WI38 (cell line): ENCODE measurements at regions not wholly inside any gene's neighbourhood (a gene's known extent, or its start where the extent isn't known, plus 50 kb on each side); places are given as distances from the start of the nearest gene placed in this dataset.
A peak's percentile ranks its signal among the peaks of the same experiment; 100 is the strongest.

Source experiments
- H3K4me3 ChIP-seq: 2 replicates; pipeline ENCODE4 v1.5.1; 2011; ENCODE audit warnings: low read depth, mild to moderate bottlenecking, control low read depth, low read length
- CTCF ChIP-seq: IDR thresholded peaks from 2 replicates; pipeline ENCODE4 v1.5.1; 2012; ENCODE audit warnings: low read depth, mild to moderate bottlenecking, control low read depth, low read length

GRCh38 chr4:64581422-64581821 lies 172.2 kb upstream of the TECRL start:
- no peak for TF ChIP-seq CTCF
- no peak overlapping the region for H3K4me3 ChIP-seq

GRCh38 chr4:64564126-64564525 lies 154.9 kb upstream of the TECRL start:
- H3K4me3 ChIP-seq: no peak overlapping the region
- no peak for TF ChIP-seq CTCF

- TF ChIP-seq CTCF: no peak
- H3K4me3 ChIP-seq: no peak overlapping the region
Observed at GRCh38 chr4:64559571-64559970, 150.3 kb upstream of the TECRL start.

GRCh38 chr4:64551125-64551524 lies 141.9 kb upstream of the TECRL start:
- no peak overlapping the region for H3K4me3 ChIP-seq
- no peak for TF ChIP-seq CTCF

GRCh38 chr4:64545593-64545992 lies 136.3 kb upstream of the TECRL start:
- no peak overlapping the region for H3K4me3 ChIP-seq
- no peak for TF ChIP-seq CTCF

- TF ChIP-seq CTCF: peak; percentile 37; the same call in 1 of the 2 replicates
- H3K4me3 ChIP-seq: no peak overlapping the region
Observed at GRCh38 chr4:64539234-64539849, 130.1 kb upstream of the TECRL start.

- H3K4me3 ChIP-seq: no peak overlapping the region
- no peak for TF ChIP-seq CTCF
Observed at GRCh38 chr4:64538219-64538618, 129.0 kb upstream of the TECRL start.
